MM.1S (cell line): ENCODE measurements at regions not wholly inside any gene's neighbourhood (a gene's known extent, or its start where the extent isn't known, plus 50 kb on each side); places are given as distances from the start of the nearest gene placed in this dataset.

Source experiments
- CTCF ChIP-seq: fragments of 300-600 bp; sonication (generic); IDR thresholded peaks from 2 replicates; pipeline ENCODE4 v1.5.1; 2016; ENCODE audit warnings: antibody characterized with exemption, low read length, mixed read lengths
- EZH2 ChIP-seq: fragments of 300-600 bp; sonication (generic); optimal IDR thresholded peaks from 2 replicates; pipeline ENCODE3; 2017; ENCODE audit warnings: low read depth, mild to moderate bottlenecking, antibody characterized with exemption, low read length, mixed read lengths
- EZH2phosphoT487 ChIP-seq: fragments of 300-600 bp; sonication (generic); IDR thresholded peaks from 2 replicates; pipeline ENCODE4 v1.6.1; 2018; ENCODE audit warnings: antibody characterized with exemption, low read length

GRCh38 chr2:121832412-121833357 lies 77.2 kb downstream of the TSN start:
- TF ChIP-seq CTCF (no peak), EZH2 (no peak), EZH2phosphoT487 (no peak)
